ENCODE measurements at regions not wholly inside any gene's neighbourhood (a gene's known extent, or its start where the extent isn't known, plus 50 kb on each side); places are given as distances from the start of the nearest gene placed in this dataset.

- H3K36me3 ChIP-seq = no peaks in the 10 kb centered on the region
- WGBS = 90% methylated on average over 6 of the region's 6 CpGs
- no peak overlapping the region for H3K4me3 ChIP-seq
- H3K27ac ChIP-seq = no peak overlapping the region
- H3K27me3 ChIP-seq = no peaks in the 10 kb centered on the region
- H3K4me1 ChIP-seq = no peaks in the 10 kb centered on the region
- TF ChIP-seq EP300 (IDR thresholded peaks at IDR 0.05) (no peak), POLR2A (IDR thresholded peaks at IDR 0.05) (no peak), CTCF (IDR thresholded peaks at IDR 0.05) (no peak), POLR2AphosphoS5 (IDR thresholded peaks at IDR 0.05) (no peak)
- no peaks in the 10 kb centered on the region for H3K9me3 ChIP-seq
- DNase-seq (ENCODE audit: low spot score in 2 of 2) = no peak
Measured at GRCh38 chr10:86591436-86591835, 62.9 kb upstream of the OPN4 start.

GRCh38 chr10:86592413-86592812 is 61.9 kb upstream of the OPN4 start:
- Histone ChIP-seq H3K9me3 (no peaks in the 10 kb centered on the region), H3K4me1 (no peaks in the 10 kb centered on the region), H3K27me3 (no peaks in the 10 kb centered on the region), H3K27ac (no peak overlapping the region), H3K4me3 (no peak overlapping the region), H3K36me3 (no peaks in the 10 kb centered on the region)
- whole genome bisulfite sequencing = 90% methylated on average over 4 of the region's 4 CpGs
- TF ChIP-seq CTCF (IDR thresholded peaks at IDR 0.05) (no peak), EP300 (IDR thresholded peaks at IDR 0.05) (no peak), POLR2AphosphoS5 (IDR thresholded peaks at IDR 0.05) (no peak), POLR2A (IDR thresholded peaks at IDR 0.05) (no peak)
- DNase-seq (ENCODE audit: low spot score in 2 of 2) = peak in 1 of 2 donors; percentile 64

GRCh38 chr10:86594535-86594934 is 59.8 kb upstream of the OPN4 start:
- Histone ChIP-seq H3K36me3 (no peaks in the 10 kb centered on the region), H3K27ac (no peak overlapping the region), H3K4me3 (no peak overlapping the region), H3K27me3 (no peaks in the 10 kb centered on the region), H3K4me1 (peaks cover under 1% of the 10 kb centered on the region), H3K9me3 (no peaks in the 10 kb centered on the region)
- no peak for TF ChIP-seq EP300 (IDR thresholded peaks at IDR 0.05)
- TF ChIP-seq POLR2A (IDR thresholded peaks at IDR 0.05) = no peak
- no peak for TF ChIP-seq CTCF (IDR thresholded peaks at IDR 0.05)
- TF ChIP-seq POLR2AphosphoS5 (IDR thresholded peaks at IDR 0.05) = no peak
- 71% methylated on average over 5 of the region's 5 CpGs for WGBS
- no peak for DNase-seq (ENCODE audit: low spot score in 2 of 2)

GRCh38 chr10:86595496-86595895 is 58.9 kb upstream of the OPN4 start:
- no peaks in the 10 kb centered on the region for H3K27me3 ChIP-seq
- TF ChIP-seq POLR2AphosphoS5 (IDR thresholded peaks at IDR 0.05) (no peak), CTCF (IDR thresholded peaks at IDR 0.05) (no peak), EP300 (IDR thresholded peaks at IDR 0.05) (no peak)
- peak in 1 of 2 donors; percentile 21 for DNase-seq (ENCODE audit: low spot score in 2 of 2)
- peaks cover 10% of the 10 kb centered on the region for H3K4me1 ChIP-seq
- no peaks in the 10 kb centered on the region for H3K36me3 ChIP-seq
- H3K4me3 ChIP-seq = no peak overlapping the region
- WGBS = 94% methylated on average over 5 of the region's 5 CpGs
- no peak overlapping the region for H3K27ac ChIP-seq
- no peaks in the 10 kb centered on the region for H3K9me3 ChIP-seq

GRCh38 chr10:86596266-86596665 is 58.1 kb upstream of the OPN4 start:
- H3K4me1 ChIP-seq = peaks cover 11% of the 10 kb centered on the region
- no peak for TF ChIP-seq POLR2A (IDR thresholded peaks at IDR 0.05)
- no peak for TF ChIP-seq POLR2AphosphoS5 (IDR thresholded peaks at IDR 0.05)
- no peak for TF ChIP-seq CTCF (IDR thresholded peaks at IDR 0.05)
- no peak for TF ChIP-seq EP300 (IDR thresholded peaks at IDR 0.05)
- no peaks in the 10 kb centered on the region for H3K36me3 ChIP-seq
- H3K27me3 ChIP-seq = no peaks in the 10 kb centered on the region
- peak in 1 of 2 donors; percentile 35 for DNase-seq (ENCODE audit: low spot score in 2 of 2)
- no peak overlapping the region for H3K4me3 ChIP-seq
- no peak overlapping the region for H3K27ac ChIP-seq
- WGBS = 77% methylated on average over 3 of the region's 3 CpGs
- no peaks in the 10 kb centered on the region for H3K9me3 ChIP-seq
